T-cell (primary cell): ENCODE measurements at regions not wholly inside any gene's neighbourhood (a gene's known extent, or its start where the extent isn't known, plus 50 kb on each side); places are given as distances from the start of the nearest gene placed in this dataset.
A peak's percentile ranks its signal among the peaks of the same experiment; 100 is the strongest.

Experiments used
- ATAC-seq, 4 experiments: fragments of 200-7000 bp in 3 of 4; fragments of 150-1000 bp in 1 of 4; cut with Tn5 transposase; replicated peaks in 1 of 4; 1 replicate in 3 of 4; 2 replicates in 1 of 4; pipeline ENCODE4 v1.10.0; 2021; ENCODE audit warnings: moderate library complexity in 3 of 4, mild to moderate bottlenecking in 2 of 4, moderate number of reproducible peaks in 1 of 4
- CTCF ChIA-PET, 2 donors: fragments of 300-600 bp; sonication (Branson Sonifier 250); formaldehyde crosslinking; loops; one replicate each; lab custom pipeline; 2022; ENCODE audit warnings: antibody characterized with exemption in 2 of 2; lab: Charles Lee
- POLR2A ChIA-PET, 2 donors: fragments of 300-600 bp; sonication (Branson Sonifier 250); formaldehyde crosslinking; loops; one replicate each; lab custom pipeline; 2022; ENCODE audit warnings: antibody characterized with exemption in 2 of 2; lab: Charles Lee
- DNase-seq, 35 experiments: peaks; one replicate each; pipeline versions ENCODE4 v3.0.0 to v3.0.0-alpha.2; 2013 to 2023
- H3K27ac ChIP-seq: one replicate; pipeline ENCODE4 v1.5.1; 2013; ENCODE audit warnings: low read length
- H3K27me3 ChIP-seq, 2 experiments: replicated peaks in 1 of 2; 1 replicate in 1 of 2; 2 replicates in 1 of 2; pipeline versions ENCODE4 v1.6.1 to v1.7.0; 2013; ENCODE audit warnings: low read length in 1 of 2, mixed read lengths in 1 of 2; ENCODE audit not compliant: control insufficient read depth in 2 of 2, insufficient read depth in 2 of 2; ENCODE audit errors: extremely low read depth in 1 of 2
- H3K36me3 ChIP-seq, 2 donors: 1 replicate in 1 of 2; 2 replicates in 1 of 2; pipeline versions ENCODE4 v1.6.1 to v1.7.0; 2013; ENCODE audit warnings: low read length in 1 of 2; ENCODE audit not compliant: control insufficient read depth in 2 of 2, insufficient read depth in 1 of 2; ENCODE audit errors: extremely low read depth in 1 of 2
- H3K4me1 ChIP-seq, 2 experiments: 1 replicate in 1 of 2; 2 replicates in 1 of 2; pipeline versions ENCODE4 v1.6.1 to v1.7.0; 2013; ENCODE audit warnings: low read length in 2 of 2, mixed read lengths in 1 of 2; ENCODE audit not compliant: insufficient read depth in 2 of 2, control insufficient read depth in 1 of 2; ENCODE audit errors: extremely low read depth in 1 of 2
- H3K4me3 ChIP-seq, 2 donors: 1 replicate in 1 of 2; 2 replicates in 1 of 2; pipeline versions ENCODE4 v1.5.1 to v1.7.0; 2013; ENCODE audit warnings: mild to moderate bottlenecking in 2 of 2, low read length in 1 of 2, moderate library complexity in 1 of 2; ENCODE audit not compliant: control insufficient read depth in 1 of 2; ENCODE audit errors: extremely low read depth in 1 of 2
- H3K9me3 ChIP-seq: 2 replicates; pipeline ENCODE4 v1.7.0; 2013
- H3K27ac Mint-ChIP-seq, 2 donors: one replicate each; pipeline ENCODE4 v1.8.0; 2020 to 2021; ENCODE audit warnings: mild to moderate bottlenecking in 2 of 2, mixed read lengths in 2 of 2
- H3K27me3 Mint-ChIP-seq, 2 donors: one replicate each; pipeline ENCODE4 v1.8.0; 2021 to 2022; ENCODE audit warnings: mixed read lengths in 2 of 2
- H3K36me3 Mint-ChIP-seq: one replicate; pipeline ENCODE4 v1.8.0; 2021; ENCODE audit warnings: mixed read lengths
- H3K4me1 Mint-ChIP-seq, 3 donors: one replicate each; pipeline ENCODE4 v1.8.0; 2020 to 2022; ENCODE audit warnings: mixed read lengths in 3 of 3, mild to moderate bottlenecking in 1 of 3
- H3K4me3 Mint-ChIP-seq, 3 donors: one replicate each; pipeline ENCODE4 v1.8.0; 2020 to 2022; ENCODE audit warnings: mild to moderate bottlenecking in 3 of 3, mixed read lengths in 3 of 3, moderate library complexity in 3 of 3
- H3K9me3 Mint-ChIP-seq, 3 donors: one replicate each; pipeline ENCODE4 v1.8.0; 2020 to 2022; ENCODE audit warnings: mixed read lengths in 3 of 3
- WGBS: methylation state at CpG from one replicate; pipeline ENCODE4 v1.1.5; 2013; ENCODE audit warnings: missing lambda C conversion rate; ENCODE audit not compliant: insufficient coverage; 5-methylcytosine and 5-hydroxymethylcytosine counted together

- ChIA-PET CTCF (no interaction called here), POLR2A (interaction anchor here in 1 of 2 donors (0.6 kb wide), 1 partner anchor 47 kb away, joined by 4 read pairs; no protein-coding TSS in a partner anchor)
- Histone ChIP-seq H3K4me3 (no peak overlapping the region), H3K4me1 (no peaks in the 10 kb centered on the region), H3K36me3 (no peaks in the 10 kb centered on the region), H3K27ac (no peak overlapping the region), H3K9me3 (no peaks in the 10 kb centered on the region), H3K27me3 (no peaks in the 10 kb centered on the region)
- Mint-ChIP-seq H3K9me3 (no peaks in the 10 kb centered on the region), H3K27ac (no peak overlapping the region), H3K4me1 (peaks cover 9 to 13% (median 9%) of the 10 kb centered on the region in 3 donors), H3K36me3 (no peaks in the 10 kb centered on the region), H3K4me3 (peak overlapping the region in 1 of 3 donors; percentile 24), H3K27me3 (peaks cover 0 to 1% of the 10 kb centered on the region in 2 donors)
- ATAC-seq: no peak
- WGBS: 31% methylated on average over 2 of the region's 7 CpGs
- DNase-seq: no peak
Observed at GRCh38 chr3:189394599-189395121, 222.9 kb downstream of the TPRG1 start.

GRCh38 chr3:189395825-189396224 lies 224.1 kb downstream of the TPRG1 start:
- H3K36me3 Mint-ChIP-seq: no peaks in the 10 kb centered on the region
- DNase-seq (no peak), ATAC-seq (no peak)
- no peaks in the 10 kb centered on the region for H3K9me3 ChIP-seq
- H3K27ac ChIP-seq: no peak overlapping the region
- no peaks in the 10 kb centered on the region for H3K9me3 Mint-ChIP-seq
- no CpG with 5 or more reads among the region's 3 CpGs for WGBS
- H3K27me3 ChIP-seq: no peaks in the 10 kb centered on the region
- H3K4me3 ChIP-seq: no peak overlapping the region
- ChIA-PET CTCF (no interaction called here), POLR2A (no interaction called here)
- H3K4me1 ChIP-seq: no peaks in the 10 kb centered on the region
- no peak overlapping the region for H3K27ac Mint-ChIP-seq
- H3K4me1 Mint-ChIP-seq: peaks cover 9 to 13% (median 9%) of the 10 kb centered on the region in 3 donors
- peaks cover 0 to 1% of the 10 kb centered on the region in 2 donors for H3K27me3 Mint-ChIP-seq
- H3K4me3 Mint-ChIP-seq: no peak overlapping the region
- no peaks in the 10 kb centered on the region for H3K36me3 ChIP-seq

- no peaks in the 10 kb centered on the region for H3K27me3 Mint-ChIP-seq
- H3K4me3 ChIP-seq: no peak overlapping the region
- no peak overlapping the region for H3K27ac ChIP-seq
- H3K9me3 ChIP-seq: no peaks in the 10 kb centered on the region
- ATAC-seq: no peak
- no peaks in the 10 kb centered on the region for H3K36me3 ChIP-seq
- no peaks in the 10 kb centered on the region for H3K36me3 Mint-ChIP-seq
- no peaks in the 10 kb centered on the region for H3K9me3 Mint-ChIP-seq
- H3K4me1 ChIP-seq: no peaks in the 10 kb centered on the region
- no peak for DNase-seq
- POLR2A ChIA-PET: no interaction called here
- H3K4me1 Mint-ChIP-seq: peaks cover 9 to 13% (median 9%) of the 10 kb centered on the region in 3 donors
- 100% methylated on average over 1 of the region's 2 CpGs for WGBS
- CTCF ChIA-PET: no interaction called here
- H3K4me3 Mint-ChIP-seq: no peak overlapping the region
- H3K27me3 ChIP-seq: no peaks in the 10 kb centered on the region
- H3K27ac Mint-ChIP-seq: no peak overlapping the region
Observed at GRCh38 chr3:189398656-189399055, 226.9 kb downstream of the TPRG1 start.

- ChIA-PET CTCF (no interaction called here), POLR2A (no interaction called here)
- no peak for ATAC-seq
- Mint-ChIP-seq H3K9me3 (no peaks in the 10 kb centered on the region), H3K36me3 (no peaks in the 10 kb centered on the region), H3K27ac (no peak overlapping the region), H3K27me3 (no peaks in the 10 kb centered on the region), H3K4me1 (peaks cover 0 to 2% (median 0%) of the 10 kb centered on the region in 3 donors), H3K4me3 (no peak overlapping the region)
- H3K36me3 ChIP-seq: no peaks in the 10 kb centered on the region
- WGBS: no CpG with 5 or more reads among the region's 2 CpGs
- DNase-seq: no peak
- H3K4me1 ChIP-seq: peaks cover 0 to 2% of the 10 kb centered on the region in 2 experiments
- H3K9me3 ChIP-seq: no peaks in the 10 kb centered on the region
- H3K27me3 ChIP-seq: no peaks in the 10 kb centered on the region
- H3K4me3 ChIP-seq: no peak overlapping the region
- H3K27ac ChIP-seq: no peak overlapping the region
Observed at GRCh38 chr3:189401196-189401595, 229.4 kb downstream of the TPRG1 start.

GRCh38 chr3:189403194-189403593 lies 228.0 kb upstream of the TP63 start:
- H3K27me3 ChIP-seq: no peaks in the 10 kb centered on the region
- H3K36me3 ChIP-seq: no peaks in the 10 kb centered on the region
- no peak overlapping the region for H3K4me3 ChIP-seq
- Mint-ChIP-seq H3K27ac (no peak overlapping the region), H3K4me3 (no peak overlapping the region), H3K9me3 (no peaks in the 10 kb centered on the region), H3K36me3 (no peaks in the 10 kb centered on the region), H3K27me3 (no peaks in the 10 kb centered on the region), H3K4me1 (peaks cover 0 to 2% (median 0%) of the 10 kb centered on the region in 3 donors)
- no peak overlapping the region for H3K27ac ChIP-seq
- ATAC-seq (no peak), DNase-seq (no peak)
- no CpG with 5 or more reads among the region's 5 CpGs for WGBS
- H3K9me3 ChIP-seq: no peaks in the 10 kb centered on the region
- H3K4me1 ChIP-seq: peaks cover 0 to 2% of the 10 kb centered on the region in 2 experiments
- ChIA-PET CTCF (no interaction called here), POLR2A (no interaction called here)

- Histone ChIP-seq H3K9me3 (no peaks in the 10 kb centered on the region), H3K27me3 (no peaks in the 10 kb centered on the region), H3K4me1 (peaks cover 0 to 2% of the 10 kb centered on the region in 2 experiments), H3K36me3 (no peaks in the 10 kb centered on the region), H3K4me3 (no peak overlapping the region), H3K27ac (no peak overlapping the region)
- CTCF ChIA-PET: no interaction called here
- POLR2A ChIA-PET: no interaction called here
- Mint-ChIP-seq H3K4me1 (peaks cover 0 to 2% (median 0%) of the 10 kb centered on the region in 3 donors), H3K9me3 (no peaks in the 10 kb centered on the region), H3K4me3 (no peak overlapping the region), H3K27ac (no peak overlapping the region), H3K36me3 (no peaks in the 10 kb centered on the region), H3K27me3 (no peaks in the 10 kb centered on the region)
- DNase-seq (no peak), ATAC-seq (no peak)
Observed at GRCh38 chr3:189404024-189404423, 227.2 kb upstream of the TP63 start.
